Activated CD4-positive, alpha-beta memory T cell treated with anti-CD3 and anti-CD28 coated beads, Interleukin-2, amount 10 ng/mL, durations not matched to agents 7 days and 5 days (primary cell): ENCODE measurements at regions not wholly inside any gene's neighbourhood (a gene's known extent, or its start where the extent isn't known, plus 50 kb on each side); places are given as distances from the start of the nearest gene placed in this dataset.

ENCODE experiments used
- CTCF ChIA-PET: fragments of 350-600 bp; sonication (Branson Sonifier 250); formaldehyde crosslinking; loops from one replicate; lab custom pipeline; 2021; ENCODE audit warnings: antibody characterized with exemption, inconsistent platforms; lab: Charles Lee
- POLR2A ChIA-PET: fragments of 350-600 bp; sonication (Branson Sonifier 250); formaldehyde crosslinking; loops from one replicate; lab custom pipeline; 2021; ENCODE audit warnings: antibody characterized with exemption; lab: Charles Lee
- DNase-seq: peaks from one replicate; pipeline ENCODE4 v3.0.0-alpha.2; 2020
- H3K27ac Mint-ChIP-seq: one replicate; pipeline ENCODE4 v1.8.0; 2021; ENCODE audit warnings: mild to moderate bottlenecking, mixed read lengths
- H3K27me3 Mint-ChIP-seq: one replicate; pipeline ENCODE4 v1.8.0; 2021; ENCODE audit warnings: mixed read lengths
- H3K36me3 Mint-ChIP-seq: one replicate; pipeline ENCODE4 v1.8.0; 2021; ENCODE audit warnings: low read depth, mixed read lengths
- H3K4me1 Mint-ChIP-seq: one replicate; pipeline ENCODE4 v1.8.0; 2021; ENCODE audit warnings: mixed read lengths
- H3K4me3 Mint-ChIP-seq: one replicate; pipeline ENCODE4 v1.8.0; 2021; ENCODE audit warnings: mild to moderate bottlenecking, mixed read lengths
- H3K9me3 Mint-ChIP-seq: one replicate; pipeline ENCODE4 v1.8.0; 2021; ENCODE audit warnings: mixed read lengths

DNA sequence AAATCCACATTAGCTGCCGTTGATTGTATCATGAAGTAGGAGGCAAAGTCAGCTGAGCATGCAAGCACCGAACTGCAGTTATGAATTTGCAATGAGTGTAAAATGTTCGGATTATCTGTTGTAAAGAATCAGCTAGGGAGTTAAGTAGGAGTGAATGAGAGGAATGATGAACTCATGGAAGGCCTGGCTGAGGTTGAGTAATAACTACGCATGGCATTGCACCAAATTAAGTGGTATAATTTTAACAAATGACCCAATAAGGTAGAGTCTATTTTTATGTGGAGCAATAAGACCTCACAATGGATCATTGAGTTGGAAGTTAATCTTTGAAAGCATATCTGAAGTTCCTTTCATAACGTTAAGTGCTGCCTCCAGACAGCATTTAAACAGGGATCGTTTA, 288.2 kb upstream of the CHST9 start:
- Mint-ChIP-seq H3K36me3 (no peaks in the 10 kb centered on the region), H3K4me1 (no peaks in the 10 kb centered on the region), H3K27ac (no peak overlapping the region), H3K27me3 (no peaks in the 10 kb centered on the region), H3K4me3 (no peak overlapping the region), H3K9me3 (peaks cover 12% of the 10 kb centered on the region)
- ChIA-PET CTCF (no interaction called here), POLR2A (no interaction called here)
- no peak for DNase-seq

GRCh38 chr18:27467073-27467472, 282.0 kb upstream of the CHST9 start:
- H3K27me3 Mint-ChIP-seq: no peaks in the 10 kb centered on the region
- no peak for DNase-seq
- no peaks in the 10 kb centered on the region for H3K36me3 Mint-ChIP-seq
- H3K9me3 Mint-ChIP-seq: no peaks in the 10 kb centered on the region
- no peak overlapping the region for H3K27ac Mint-ChIP-seq
- H3K4me3 Mint-ChIP-seq: no peak overlapping the region
- POLR2A ChIA-PET: no interaction called here
- CTCF ChIA-PET: no interaction called here
- no peaks in the 10 kb centered on the region for H3K4me1 Mint-ChIP-seq

DNA sequence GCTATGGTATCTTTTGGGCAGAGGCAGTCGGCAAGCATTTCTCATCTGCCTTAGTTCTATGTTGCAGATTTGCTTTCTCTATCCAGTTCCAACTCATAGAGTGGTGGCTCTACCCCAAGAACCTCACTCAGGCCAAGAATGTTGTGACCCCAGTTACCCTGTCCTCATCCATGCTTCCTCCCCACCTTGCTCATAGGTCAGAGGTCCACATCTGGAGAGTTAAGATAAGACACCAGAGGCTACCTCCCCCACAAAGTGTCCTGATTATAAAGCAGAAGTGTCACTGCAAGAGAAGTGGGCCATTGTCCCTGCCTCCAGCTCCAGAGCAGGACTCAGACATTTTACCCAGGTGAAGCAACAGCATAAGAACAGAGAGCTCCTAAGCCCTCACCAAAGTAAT, 276.8 kb upstream of the CHST9 start:
- Mint-ChIP-seq H3K36me3 (no peaks in the 10 kb centered on the region), H3K27ac (no peak overlapping the region), H3K9me3 (peaks cover 2% of the 10 kb centered on the region), H3K4me3 (no peak overlapping the region), H3K4me1 (no peaks in the 10 kb centered on the region), H3K27me3 (no peaks in the 10 kb centered on the region)
- DNase-seq: no peak
- CTCF ChIA-PET: no interaction called here
- POLR2A ChIA-PET: no interaction called here

DNA sequence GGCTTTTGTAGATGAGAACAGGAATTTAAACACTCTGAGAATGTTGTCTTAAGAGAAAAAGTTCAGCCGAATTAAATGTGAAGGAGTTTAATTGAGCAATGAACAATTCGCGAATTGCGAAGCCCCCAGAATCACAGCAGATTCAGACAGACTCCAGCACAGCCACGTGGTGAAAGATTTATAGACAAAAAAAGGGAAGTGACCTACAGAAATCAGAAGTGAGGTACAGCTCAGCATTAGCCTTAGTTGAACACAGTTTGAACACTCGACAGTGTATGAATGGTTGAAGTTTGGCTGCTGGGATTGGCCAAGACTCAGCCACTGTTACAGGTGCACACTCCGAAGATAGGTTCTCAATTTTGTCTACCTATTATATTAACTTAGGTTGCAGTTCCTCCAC, 264.0 kb upstream of the CHST9 start:
- CTCF ChIA-PET: no interaction called here
- no peak for DNase-seq
- H3K4me1 Mint-ChIP-seq: no peaks in the 10 kb centered on the region

DNA sequence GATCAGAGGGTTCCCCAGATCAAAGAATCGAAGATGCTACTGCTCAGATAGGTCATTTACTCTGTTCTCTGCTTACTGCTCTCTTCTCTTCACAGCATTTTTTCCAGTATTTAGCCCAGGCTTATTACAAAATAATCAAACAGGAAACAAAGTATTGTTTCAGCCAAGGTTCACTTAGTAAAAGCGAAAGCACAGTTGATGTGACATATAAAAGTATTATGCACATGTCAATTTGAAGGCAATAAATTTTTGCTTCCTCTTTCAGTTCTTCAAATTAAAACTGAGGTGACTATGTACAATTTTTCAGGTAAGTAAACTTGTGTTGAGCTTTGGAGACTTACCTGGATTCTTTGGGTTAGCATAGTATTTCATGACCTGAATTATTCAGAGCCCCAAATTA, 262.8 kb upstream of the CHST9 start:
- H3K9me3 Mint-ChIP-seq: peaks cover 8% of the 10 kb centered on the region
- no peaks in the 10 kb centered on the region for H3K36me3 Mint-ChIP-seq
- CTCF ChIA-PET: no interaction called here
- DNase-seq: no peak
- POLR2A ChIA-PET: no interaction called here
- H3K4me1 Mint-ChIP-seq: no peaks in the 10 kb centered on the region
- no peak overlapping the region for H3K27ac Mint-ChIP-seq
- no peak overlapping the region for H3K4me3 Mint-ChIP-seq
- no peaks in the 10 kb centered on the region for H3K27me3 Mint-ChIP-seq

More for the DNA sequence above, 264.0 kb upstream of the CHST9 start:
- no peak overlapping the region for H3K4me3 Mint-ChIP-seq
- H3K36me3 Mint-ChIP-seq: no peaks in the 10 kb centered on the region
- peaks cover 3% of the 10 kb centered on the region for H3K9me3 Mint-ChIP-seq
- POLR2A ChIA-PET: no interaction called here
- no peaks in the 10 kb centered on the region for H3K27me3 Mint-ChIP-seq
- H3K27ac Mint-ChIP-seq: no peak overlapping the region

GRCh38 chr18:27447451-27447881, 262.4 kb upstream of the CHST9 start:
- Mint-ChIP-seq H3K4me1 (no peaks in the 10 kb centered on the region), H3K4me3 (no peak overlapping the region), H3K9me3 (peaks cover 8% of the 10 kb centered on the region), H3K27me3 (no peaks in the 10 kb centered on the region), H3K36me3 (no peaks in the 10 kb centered on the region), H3K27ac (no peak overlapping the region)
- POLR2A ChIA-PET: no interaction called here
- CTCF ChIA-PET: no interaction called here
- DNase-seq: no peak

GRCh38 chr18:27430595-27430994, 245.5 kb upstream of the CHST9 start:
- no peak for DNase-seq
- H3K9me3 Mint-ChIP-seq: peaks cover 9% of the 10 kb centered on the region
- no peak overlapping the region for H3K4me3 Mint-ChIP-seq
- no peaks in the 10 kb centered on the region for H3K36me3 Mint-ChIP-seq
- CTCF ChIA-PET: no interaction called here
- H3K27me3 Mint-ChIP-seq: no peaks in the 10 kb centered on the region
- no peaks in the 10 kb centered on the region for H3K4me1 Mint-ChIP-seq
- POLR2A ChIA-PET: no interaction called here
- H3K27ac Mint-ChIP-seq: no peak overlapping the region

DNA sequence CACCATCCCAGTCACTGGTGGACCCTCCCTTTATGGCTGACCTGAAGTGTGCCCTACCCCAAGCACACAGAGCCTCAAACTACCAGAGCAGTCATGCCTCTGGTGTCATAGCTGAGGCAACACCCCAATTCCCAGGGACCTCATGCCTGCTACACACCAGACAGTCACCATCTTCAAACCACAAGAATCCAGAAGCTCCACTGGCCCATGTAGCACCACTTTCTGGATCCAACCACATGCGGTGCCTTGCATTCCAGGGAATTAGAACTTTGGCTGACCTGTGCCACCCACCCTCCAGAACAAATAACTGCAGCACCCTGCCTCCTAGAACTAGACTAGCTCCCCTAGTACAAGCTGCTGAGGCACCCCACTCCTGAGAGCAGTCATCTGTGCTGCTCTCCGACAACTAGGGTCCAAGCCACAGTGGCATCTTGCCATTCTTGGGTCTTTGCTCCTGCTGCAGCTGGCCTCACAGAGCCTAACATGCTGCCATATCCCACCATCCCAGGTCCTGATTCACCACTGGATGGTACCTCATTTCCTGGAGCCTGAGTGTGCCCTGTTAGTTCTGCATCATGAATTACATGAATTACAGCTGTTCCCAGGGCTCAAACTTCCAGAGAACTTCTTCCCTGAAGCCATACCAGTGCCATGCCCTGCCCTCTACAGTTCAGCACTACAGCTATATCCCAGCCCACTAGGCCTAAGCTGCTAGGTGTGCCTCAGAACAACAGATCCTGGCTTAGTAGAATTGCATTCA, 243.8 kb upstream of the CHST9 start:
- Mint-ChIP-seq H3K27me3 (no peaks in the 10 kb centered on the region), H3K9me3 (peaks cover 8% of the 10 kb centered on the region), H3K4me3 (no peak overlapping the region), H3K4me1 (no peaks in the 10 kb centered on the region), H3K36me3 (no peaks in the 10 kb centered on the region), H3K27ac (no peak overlapping the region)
- ChIA-PET CTCF (no interaction called here), POLR2A (no interaction called here)
- no peak for DNase-seq

GRCh38 chr18:27428120-27428519, 243.0 kb upstream of the CHST9 start:
- no peak for DNase-seq
- no peak overlapping the region for H3K27ac Mint-ChIP-seq
- no peaks in the 10 kb centered on the region for H3K27me3 Mint-ChIP-seq
- H3K4me3 Mint-ChIP-seq: no peak overlapping the region
- no peaks in the 10 kb centered on the region for H3K36me3 Mint-ChIP-seq
- H3K4me1 Mint-ChIP-seq: no peaks in the 10 kb centered on the region
- ChIA-PET CTCF (no interaction called here), POLR2A (no interaction called here)
- H3K9me3 Mint-ChIP-seq: peaks cover 10% of the 10 kb centered on the region

- H3K9me3 Mint-ChIP-seq: peaks cover 4% of the 10 kb centered on the region
- POLR2A ChIA-PET: no interaction called here
- H3K27ac Mint-ChIP-seq: no peak overlapping the region
- DNase-seq: no peak
- no peaks in the 10 kb centered on the region for H3K4me1 Mint-ChIP-seq
- CTCF ChIA-PET: no interaction called here
- no peak overlapping the region for H3K4me3 Mint-ChIP-seq
- no peaks in the 10 kb centered on the region for H3K27me3 Mint-ChIP-seq
- no peaks in the 10 kb centered on the region for H3K36me3 Mint-ChIP-seq
Observed at GRCh38 chr18:27423581-27423980, 238.5 kb upstream of the CHST9 start.

GRCh38 chr18:27419646-27420045, 234.5 kb upstream of the CHST9 start:
- Mint-ChIP-seq H3K4me3 (no peak overlapping the region), H3K4me1 (no peaks in the 10 kb centered on the region), H3K27me3 (no peaks in the 10 kb centered on the region), H3K36me3 (no peaks in the 10 kb centered on the region), H3K27ac (no peak overlapping the region), H3K9me3 (peaks cover 2% of the 10 kb centered on the region)
- POLR2A ChIA-PET: no interaction called here
- CTCF ChIA-PET: no interaction called here
- DNase-seq: no peak

- no peak overlapping the region for H3K4me3 Mint-ChIP-seq
- H3K27me3 Mint-ChIP-seq: no peaks in the 10 kb centered on the region
- no peaks in the 10 kb centered on the region for H3K4me1 Mint-ChIP-seq
- DNase-seq: no peak
- POLR2A ChIA-PET: no interaction called here
- peaks cover 5% of the 10 kb centered on the region for H3K9me3 Mint-ChIP-seq
- no peaks in the 10 kb centered on the region for H3K36me3 Mint-ChIP-seq
- no peak overlapping the region for H3K27ac Mint-ChIP-seq
- CTCF ChIA-PET: no interaction called here
Observed at GRCh38 chr18:27415495-27415894, 230.4 kb upstream of the CHST9 start.

DNA sequence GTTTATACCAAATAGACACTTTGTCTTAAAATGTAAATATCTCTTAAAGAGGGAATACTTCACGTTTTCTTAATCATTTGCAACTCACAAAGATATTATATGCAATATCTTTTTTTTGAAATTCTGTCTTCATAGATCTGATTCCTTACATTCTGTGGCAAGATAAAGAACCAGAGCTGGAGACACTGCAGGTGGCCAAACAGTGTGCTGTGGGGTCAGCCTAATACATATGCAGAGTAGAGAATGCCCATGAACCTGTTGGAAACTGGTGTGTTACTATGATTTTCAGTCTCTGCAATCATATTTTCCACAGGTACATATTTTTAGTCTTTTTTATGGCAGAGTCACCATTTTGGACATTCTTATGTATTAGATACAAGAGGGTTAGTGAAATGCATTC, 229.6 kb upstream of the CHST9 start:
- H3K27me3 Mint-ChIP-seq: no peaks in the 10 kb centered on the region

More for the DNA sequence above, 229.6 kb upstream of the CHST9 start:
- H3K4me3 Mint-ChIP-seq: no peak overlapping the region
- no peaks in the 10 kb centered on the region for H3K4me1 Mint-ChIP-seq
- CTCF ChIA-PET: no interaction called here
- peaks cover 5% of the 10 kb centered on the region for H3K9me3 Mint-ChIP-seq
- DNase-seq: no peak
- POLR2A ChIA-PET: no interaction called here
- no peaks in the 10 kb centered on the region for H3K36me3 Mint-ChIP-seq
- H3K27ac Mint-ChIP-seq: no peak overlapping the region
